ENCODE measurements at regions not wholly inside any gene's neighbourhood (a gene's known extent, or its start where the extent isn't known, plus 50 kb on each side); places are given as distances from the start of the nearest gene placed in this dataset.

GRCh38 chr7:123265853-123266252 lies 66.1 kb upstream of the SLC13A1 start:
- Histone ChIP-seq H3K9ac (ENCODE audit: control insufficient read depth, insufficient read depth, low read length) (no peak overlapping the region), H3K27me3 (replicated peaks in 1 of 2; ENCODE audit: control insufficient read depth in 2 of 2, insufficient read depth in 2 of 2, low read length in 1 of 2) (no peaks in the 10 kb centered on the region; a peak in 1 of 4 replicates), H3K4me3 (no peak overlapping the region), H3K4me2 (ENCODE audit: control insufficient read depth, insufficient read depth) (no peak overlapping the region), H3K36me3 (ENCODE audit: control insufficient read depth in 2 of 2, insufficient read depth in 2 of 2, low read length in 1 of 2) (no peaks in the 10 kb centered on the region), H3K27ac (ENCODE audit: control insufficient read depth, insufficient read depth) (no peak overlapping the region), H3K9me3 (replicated peaks; ENCODE audit: control insufficient read depth, insufficient read depth, low read length) (no peaks in the 10 kb centered on the region), H2AFZ (ENCODE audit: control insufficient read depth, low read depth, low read length) (no peak overlapping the region), H3K4me1 (ENCODE audit: control insufficient read depth, insufficient read depth, low read length) (no peaks in the 10 kb centered on the region), H3K79me2 (ENCODE audit: control insufficient read depth, insufficient read depth, low read length) (no peaks in the 10 kb centered on the region), H4K20me1 (ENCODE audit: control insufficient read depth, insufficient read depth) (no peaks in the 10 kb centered on the region)
- in situ Hi-C loops (cut with MboI) = no loop called here
- intact Hi-C loops (cut with micrococcal nuclease; ENCODE audit: unreplicated experiment) = no loop called here
- ChIA-PET POLR2A (no interaction called here), CTCF (no interaction called here), RAD21 (ENCODE audit: unreplicated experiment) (no interaction called here), SMC1A (ENCODE audit: uncharacterized antibody, unreplicated experiment) (no interaction called here)
- DNase-seq (ENCODE audit: low read depth, low spot score) = no peak
- BruUV-seq (replicated peaks) = no TSS peak
- FAIRE-seq = peak; percentile 23
- ATAC-seq = no peak
- 6% methylated on average over 1 of the region's 1 CpG for WGBS (ENCODE audit: insufficient coverage, insufficient replicate concordance, low lambda C conversion rate, missing lambda C conversion rate)
- no peak for TF ChIP-seq STAT3 (IDR thresholded peaks at IDR 0.05; ENCODE audit: low read depth, low read length)
- TF ChIP-seq ATF3 (IDR thresholded peaks at IDR 0.05; ENCODE audit: borderline replicate concordance, extremely low read depth, low read depth, low read length) = no peak
- TF ChIP-seq MYC (IDR thresholded peaks at IDR 0.05; ENCODE audit: insufficient read depth, insufficient read length, insufficient replicate concordance, low read length, severe bottlenecking) = no peak
- TF ChIP-seq RAD51 (IDR thresholded peaks at IDR 0.05) = no peak
- TF ChIP-seq BCL11A (IDR thresholded peaks at IDR 0.05; ENCODE audit: low read depth, low read length) = no peak
- no peak for TF ChIP-seq SMAD1 (IDR thresholded peaks at IDR 0.05; ENCODE audit: low read depth, partially characterized antibody)
- no peak for TF ChIP-seq ZNF687 (IDR thresholded peaks at IDR 0.05)
- TF ChIP-seq NR2C2 (IDR thresholded peaks at IDR 0.05; ENCODE audit: borderline replicate concordance, control insufficient read depth, insufficient read length, low read depth) = no peak
- no peak for TF ChIP-seq ASH2L (IDR thresholded peaks at IDR 0.05; ENCODE audit: borderline replicate concordance, low read depth)
- TF ChIP-seq SP1 (IDR thresholded peaks at IDR 0.05; ENCODE audit: low read depth, low read length) = no peak
- no peak for TF ChIP-seq E4F1 (IDR thresholded peaks at IDR 0.05; ENCODE audit: borderline replicate concordance, partially characterized antibody)
- no peak for TF ChIP-seq IRF4 (IDR thresholded peaks at IDR 0.05; ENCODE audit: low read depth, low read length)
- TF ChIP-seq RUNX3 (IDR thresholded peaks at IDR 0.05; ENCODE audit: low read length) = no peak
- TF ChIP-seq MXI1 (IDR thresholded peaks at IDR 0.05; ENCODE audit: low read depth, low read length) = no peak
- no peak for TF ChIP-seq HDGF (IDR thresholded peaks at IDR 0.05)
- TF ChIP-seq RELB (IDR thresholded peaks at IDR 0.05; ENCODE audit: low read depth) = no peak
- TF ChIP-seq ELK1 (IDR thresholded peaks at IDR 0.05; ENCODE audit: low read depth, low read length) = no peak
